DND-41 (cell line): ENCODE measurements at regions not wholly inside any gene's neighbourhood (a gene's known extent, or its start where the extent isn't known, plus 50 kb on each side); places are given as distances from the start of the nearest gene placed in this dataset.

ENCODE experiments used
- CTCF ChIP-seq: IDR thresholded peaks from 2 replicates; pipeline ENCODE4 v1.5.1; 2012; ENCODE audit warnings: borderline replicate concordance, low read length, moderate library complexity, mild to moderate bottlenecking; ENCODE audit not compliant: poor library complexity, severe bottlenecking; ENCODE audit errors: extremely low read depth
- EZH2 ChIP-seq: IDR thresholded peaks from 3 replicates; pipeline ENCODE4 v1.6.1; 2012; ENCODE audit warnings: borderline replicate concordance, low read depth, mild to moderate bottlenecking, moderate library complexity, low read length, inconsistent platforms; ENCODE audit not compliant: severe bottlenecking

- TF ChIP-seq CTCF: no peak
- TF ChIP-seq EZH2: no peak
Measured at GRCh38 chr7:96589038-96589437, 120.6 kb downstream of the SEM1 start.
